NCI-H1092 treated with DMSO at 0.1 percent for 48 hours (cell line): ENCODE measurements at regions not wholly inside any gene's neighbourhood (a gene's known extent, or its start where the extent isn't known, plus 50 kb on each side); places are given as distances from the start of the nearest gene placed in this dataset.
"Not testable (repeated sequence)": the region's sequence is repeated elsewhere in the genome, so short reads cannot be mapped to it uniquely, and the experiment has no call there.

Source experiments
- DNase-seq: peaks from one replicate; lab custom pipeline; 2025; lab: John Stamatoyannopoulos, UW

DNA sequence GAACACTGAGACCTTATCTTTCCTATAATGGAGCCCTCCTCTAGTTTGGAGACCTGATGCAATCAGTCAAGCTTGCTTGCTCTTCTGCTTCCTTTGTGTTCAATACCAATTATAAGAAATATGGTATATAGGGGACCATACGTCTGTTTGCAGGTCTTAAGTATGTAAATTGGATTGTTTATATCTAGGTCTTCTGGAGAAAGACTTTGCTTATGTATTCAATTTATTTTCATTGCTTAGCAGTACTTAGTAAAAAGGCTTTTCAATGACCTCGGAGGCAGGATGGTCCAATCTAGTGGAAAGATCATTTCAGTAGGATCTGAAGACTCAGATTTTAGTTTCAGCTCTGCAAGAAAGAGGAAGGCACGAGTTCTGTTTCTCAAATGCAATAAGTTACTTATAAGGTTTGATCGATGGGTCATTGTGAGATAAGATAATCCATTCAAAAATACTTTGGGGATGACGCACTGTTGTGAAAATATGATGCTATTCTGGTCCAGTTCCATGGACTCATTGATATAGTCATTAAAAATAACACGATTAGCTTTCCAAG, 571.6 kb downstream of the SH2D4B start:
- no peak for DNase-seq

DNA sequence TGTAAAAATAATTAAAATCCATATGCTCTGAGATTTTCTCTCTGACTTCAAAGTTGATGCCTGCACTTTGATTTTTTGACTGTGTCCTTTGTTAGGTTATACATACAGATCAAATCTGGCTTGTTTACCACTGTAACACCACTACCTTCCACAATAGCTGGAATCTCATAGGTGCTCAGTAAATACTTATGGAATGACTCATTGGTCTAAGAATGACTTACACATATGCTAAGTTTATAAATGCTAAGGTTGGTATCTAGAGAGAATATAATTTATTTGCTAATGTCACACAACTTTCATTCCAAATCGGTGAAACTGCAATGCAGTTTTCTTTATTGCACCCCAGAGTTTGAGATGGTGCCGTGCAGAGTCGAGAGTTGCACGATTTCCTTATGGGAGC, 578.5 kb downstream of the SH2D4B start:
- DNase-seq: no peak

DNA sequence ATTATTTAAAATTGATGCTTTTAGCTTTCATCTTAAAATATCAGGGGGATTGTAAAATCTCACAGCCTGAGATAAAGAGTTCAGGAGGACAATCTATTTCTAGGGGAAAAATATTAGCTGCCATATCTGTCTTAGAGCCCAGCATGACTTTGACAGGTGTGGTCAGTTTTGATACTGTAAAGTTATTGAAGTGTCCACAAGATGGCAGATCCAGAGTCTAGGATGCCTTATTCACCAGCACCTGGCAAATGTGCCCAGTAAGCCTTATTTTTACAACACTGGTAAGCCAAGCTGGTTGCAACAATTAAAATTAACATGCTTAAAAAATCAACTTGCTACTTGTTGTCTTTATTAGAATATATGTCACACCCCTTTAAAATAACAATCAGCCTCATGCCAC, 579.3 kb downstream of the SH2D4B start:
- no peak for DNase-seq

DNA sequence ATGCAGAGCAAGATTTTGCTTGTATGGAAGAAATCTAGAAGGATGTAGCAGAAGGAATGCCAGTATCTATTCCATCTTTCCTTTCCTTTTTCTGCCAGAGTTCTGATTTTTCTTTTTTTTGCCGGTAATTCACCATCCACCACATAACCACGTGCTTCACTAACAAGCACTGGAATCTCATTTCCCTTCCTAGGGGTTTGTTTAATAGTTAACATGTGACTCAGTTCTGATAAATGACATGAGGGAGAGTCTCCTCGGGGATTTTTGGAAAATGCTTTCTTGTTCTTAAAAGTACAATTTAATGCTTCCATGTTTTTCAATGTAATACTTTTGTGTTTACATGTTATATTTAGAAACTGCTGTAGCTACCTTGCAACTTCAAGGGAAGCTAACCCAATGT, 590.2 kb downstream of the SH2D4B start:
- no peak for DNase-seq

DNA sequence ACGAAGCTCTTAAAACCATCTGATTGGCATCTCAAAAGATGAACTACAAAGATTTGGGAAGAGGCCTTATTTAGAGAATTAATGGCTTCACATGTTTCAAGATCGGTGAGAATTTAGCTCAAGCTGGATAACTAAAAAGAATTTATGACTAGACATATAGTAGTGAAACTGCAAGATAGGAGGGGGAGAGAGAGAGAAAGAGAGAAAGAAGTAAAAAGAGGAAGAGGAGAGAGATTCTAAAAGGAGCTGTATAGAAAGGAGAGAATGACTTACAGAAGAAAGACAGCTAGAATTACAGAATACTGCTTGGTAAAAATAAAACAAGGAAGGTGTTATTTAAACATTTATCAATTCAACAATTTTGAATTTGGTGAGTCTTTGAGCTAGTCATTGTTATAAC, 592.3 kb downstream of the SH2D4B start:
- no peak for DNase-seq

DNA sequence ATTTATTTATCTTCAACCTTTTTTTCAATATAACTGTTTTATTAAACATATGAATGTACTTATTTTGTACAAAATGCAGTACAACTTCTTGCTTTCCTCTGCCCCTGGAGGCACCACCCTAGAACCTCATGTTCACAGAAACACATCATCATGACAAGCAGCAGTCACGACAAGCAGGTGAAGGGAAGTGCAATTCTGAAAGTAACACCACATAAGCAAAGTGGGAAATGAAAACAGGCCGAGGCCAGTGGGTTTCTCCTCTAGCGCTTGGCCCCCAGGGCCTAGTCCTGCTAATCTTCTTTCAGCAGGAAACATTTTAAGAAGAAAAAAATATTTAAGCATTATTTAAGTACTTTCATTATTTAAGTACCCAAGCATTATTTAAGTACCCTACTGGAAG, 598.1 kb downstream of the SH2D4B start:
- no peak for DNase-seq

DNA sequence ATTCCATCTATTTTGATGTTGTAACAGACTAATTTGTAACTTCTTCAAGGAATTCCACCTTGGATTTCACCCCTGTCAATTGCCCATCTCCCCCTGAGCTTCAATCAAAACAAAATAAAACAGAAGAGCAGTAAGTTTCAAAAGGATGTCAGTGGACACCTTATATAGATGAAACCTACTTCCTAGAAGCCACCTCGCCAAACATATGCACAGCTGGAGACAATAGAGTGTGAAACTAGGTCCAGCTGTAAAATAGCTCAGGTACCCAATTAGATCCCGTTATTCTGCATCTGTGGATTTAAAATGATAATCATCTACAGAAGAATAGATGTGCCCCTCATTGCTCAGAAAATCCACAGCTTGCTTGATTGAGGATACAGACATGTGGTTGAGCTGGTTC, 598.6 kb downstream of the SH2D4B start:
- no peak for DNase-seq

DNA sequence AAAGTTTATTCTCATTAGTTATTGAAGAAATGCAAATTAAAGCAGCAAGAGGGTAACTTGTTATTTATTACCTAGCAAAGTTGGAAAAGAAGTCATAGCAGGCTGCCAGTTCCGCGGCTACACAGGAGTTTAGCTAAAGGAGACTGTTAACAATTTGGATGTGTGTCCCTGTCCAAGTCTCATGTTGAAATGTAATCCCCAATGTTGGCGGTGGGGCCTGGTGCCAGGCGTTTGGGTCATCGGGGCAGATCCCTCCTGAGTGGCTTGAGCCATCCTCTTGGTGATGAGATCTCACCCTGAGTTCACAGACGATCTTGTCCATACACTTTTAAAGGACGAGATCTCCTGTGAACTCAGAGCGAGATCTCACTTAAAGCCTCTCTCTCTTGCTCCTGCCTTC, 608.3 kb downstream of the SH2D4B start:
- DNase-seq: no peak

DNA sequence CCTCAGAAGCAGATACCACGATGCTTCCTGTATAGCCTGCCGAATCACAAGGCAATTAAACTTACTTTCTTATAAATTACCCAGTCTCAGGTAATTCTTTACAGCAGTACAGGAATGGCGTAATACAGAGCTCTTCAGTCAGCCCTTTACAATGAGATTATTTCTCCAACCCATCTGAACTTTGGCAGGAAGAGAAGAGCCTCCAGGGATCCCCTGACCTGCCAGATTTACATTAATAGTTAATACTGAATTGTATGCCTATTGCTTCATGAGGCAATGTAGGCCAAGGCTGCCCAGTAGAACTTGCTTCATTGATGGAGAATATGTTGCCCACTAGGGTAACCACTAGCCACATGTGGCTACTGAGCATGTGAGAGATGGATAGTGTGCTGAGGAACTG, 608.7 kb downstream of the SH2D4B start:
- DNase-seq: no peak

DNA sequence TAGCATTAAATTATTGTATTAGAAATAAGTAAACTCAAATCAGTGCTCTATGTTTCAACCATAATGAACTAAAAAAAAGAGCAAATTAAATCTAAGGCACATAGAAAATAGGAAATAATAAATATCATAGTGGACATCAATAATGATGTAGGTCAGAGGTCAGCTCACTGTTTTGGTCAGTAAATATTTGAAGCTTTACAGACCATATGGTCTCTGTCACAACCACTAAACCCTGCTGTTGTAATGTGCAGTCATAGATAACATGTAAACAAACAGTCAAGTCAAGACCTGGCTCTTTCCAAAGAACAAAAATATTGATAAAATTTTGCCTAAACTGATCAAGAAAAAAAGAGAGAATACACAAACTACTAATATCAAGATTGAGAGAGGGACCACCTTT, 615.0 kb downstream of the SH2D4B start:
- DNase-seq: no peak

DNA sequence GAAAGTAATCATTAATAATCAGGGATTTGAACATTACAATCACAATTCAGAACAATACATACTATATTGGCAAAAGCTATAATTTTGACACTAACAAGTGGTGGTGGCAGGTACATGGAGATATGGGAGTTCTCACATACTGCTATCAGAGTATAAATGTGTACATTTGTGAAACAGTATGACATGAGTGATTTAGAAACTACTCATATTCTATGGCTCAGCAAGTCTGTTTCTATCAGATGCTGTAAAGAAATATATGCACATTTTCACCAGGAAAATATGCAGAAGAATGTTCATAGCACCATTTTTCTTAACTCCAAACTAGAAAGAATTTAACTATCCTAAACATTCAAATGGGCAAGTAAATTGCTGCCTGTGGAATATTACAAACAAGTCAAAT, 620.0 kb downstream of the SH2D4B start:
- no peak for DNase-seq

DNA sequence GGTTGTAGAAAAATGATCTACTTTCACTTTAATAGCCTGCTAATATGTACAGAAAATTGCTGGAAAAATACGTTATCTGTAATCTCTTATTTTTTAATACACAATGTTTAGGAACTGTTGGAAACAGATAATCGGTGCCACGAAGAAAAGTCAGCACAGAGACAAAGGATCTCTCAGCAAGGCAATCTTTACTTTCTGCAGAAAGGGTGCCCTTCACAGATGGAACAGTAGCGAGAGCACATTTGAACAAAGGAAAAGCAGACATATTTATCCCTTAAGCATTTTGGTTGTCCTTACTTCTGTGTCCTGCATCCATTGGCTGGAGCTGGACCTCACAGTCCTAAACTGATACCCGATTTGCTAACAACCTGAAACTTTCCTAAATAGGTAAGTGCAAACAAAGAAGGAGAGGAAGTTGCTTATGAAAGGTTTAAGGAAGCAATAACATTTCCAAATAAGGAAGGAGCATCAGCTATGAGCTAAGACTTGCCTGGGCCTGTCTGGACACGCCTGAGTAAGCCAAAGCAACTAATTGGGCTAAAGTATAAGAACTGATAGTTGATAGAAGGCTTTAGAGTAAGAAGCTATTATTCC, 640.0 kb downstream of the SH2D4B start:
- DNase-seq: no peak

DNA sequence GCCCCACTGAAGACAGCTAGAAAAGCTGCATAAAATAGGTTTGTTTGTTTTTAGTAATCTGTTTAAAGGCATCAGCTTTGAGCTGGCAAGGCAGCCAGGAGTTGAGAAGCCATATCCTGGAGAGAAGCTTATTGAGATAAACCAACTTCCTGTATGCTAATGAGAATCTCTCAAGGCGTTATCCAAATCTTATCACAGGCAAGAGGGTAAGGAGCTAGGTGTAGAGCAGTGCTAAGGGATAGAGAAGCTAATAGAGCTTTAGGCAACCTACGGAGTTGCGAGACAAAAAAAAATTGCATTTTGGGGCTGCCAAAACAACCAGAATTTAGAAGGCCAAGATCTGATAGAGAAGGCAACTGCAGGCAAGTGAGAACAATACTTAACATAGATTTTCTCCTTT, 641.6 kb downstream of the SH2D4B start:
- no peak for DNase-seq

DNA sequence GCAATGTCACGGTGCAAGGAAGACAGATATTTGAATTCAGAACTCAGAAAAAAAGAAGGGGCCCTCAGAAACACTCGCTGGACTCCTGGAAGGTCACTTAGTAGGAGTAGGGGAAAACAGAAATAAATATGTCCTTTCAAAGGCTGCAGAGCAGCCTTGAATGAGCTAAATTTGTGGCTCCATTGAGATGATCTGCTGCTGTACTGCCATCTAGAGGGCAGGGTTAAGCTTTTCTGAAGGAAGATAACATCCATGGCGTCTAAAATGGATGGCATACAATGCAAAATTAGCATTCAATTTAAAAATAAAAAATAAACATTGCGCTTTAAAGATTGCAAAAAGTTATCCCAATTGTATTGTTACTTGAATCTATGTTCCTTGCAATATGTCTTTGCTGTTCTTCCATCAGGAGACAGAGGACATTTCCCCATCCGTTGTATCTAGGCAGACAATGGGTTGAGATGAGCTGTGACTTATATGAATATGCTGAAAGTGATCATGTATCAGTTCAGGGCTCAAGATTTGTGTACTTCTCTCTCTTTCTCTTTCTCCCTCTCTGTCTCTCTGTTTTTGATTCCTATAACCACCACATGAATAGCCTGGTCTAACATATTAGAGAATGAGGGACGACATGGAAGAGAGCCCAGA, 642.2 kb downstream of the SH2D4B start:
- no peak for DNase-seq

DNA sequence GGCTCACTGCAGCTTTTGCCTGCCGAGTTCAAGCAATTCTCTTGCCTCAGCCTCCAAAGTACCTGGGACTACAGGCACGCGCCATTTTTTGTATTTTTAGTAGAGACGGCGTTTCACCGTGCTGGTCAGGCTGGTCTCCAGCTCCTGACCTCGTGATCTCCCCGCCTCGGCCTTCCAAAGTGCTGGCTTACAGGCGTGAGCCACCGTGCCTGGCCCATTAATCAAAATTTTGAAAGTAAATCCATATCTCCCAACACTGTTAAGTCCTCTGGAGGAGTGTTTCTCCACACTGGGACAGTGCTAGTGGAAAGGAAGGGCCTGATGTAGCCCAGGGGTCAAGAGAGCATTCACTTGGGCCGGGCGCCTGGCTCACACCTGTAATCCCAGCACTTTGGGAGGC, 644.6 kb downstream of the SH2D4B start:
- DNase-seq: no peak

DNA sequence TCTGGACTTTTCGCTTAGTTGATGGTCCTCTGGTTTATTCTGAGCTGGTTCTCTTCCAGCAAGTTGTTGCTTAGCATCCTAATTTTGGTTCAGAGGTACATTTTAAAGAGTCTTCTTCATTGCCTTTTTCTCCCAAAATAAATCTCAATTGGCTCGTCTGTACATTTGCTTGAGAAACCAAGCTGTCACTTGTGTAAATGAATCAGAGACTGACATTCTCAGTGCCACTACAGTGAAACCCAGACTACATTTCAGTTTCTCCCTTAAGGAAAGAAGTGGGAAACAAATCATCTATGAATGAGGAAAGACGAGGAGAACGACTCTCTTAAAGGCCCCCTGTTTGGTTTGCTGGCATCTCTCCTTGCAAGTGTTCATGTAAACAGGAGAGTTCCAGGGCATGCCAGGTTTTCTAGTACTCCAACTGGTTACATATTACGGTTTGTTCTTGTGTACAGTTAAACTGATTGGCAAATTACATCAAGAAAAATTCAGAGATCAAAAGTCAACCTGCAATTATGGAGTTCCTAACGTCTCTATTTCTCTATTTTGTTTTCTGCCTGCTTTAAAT, 654.6 kb downstream of the SH2D4B start:
- no peak for DNase-seq

DNA sequence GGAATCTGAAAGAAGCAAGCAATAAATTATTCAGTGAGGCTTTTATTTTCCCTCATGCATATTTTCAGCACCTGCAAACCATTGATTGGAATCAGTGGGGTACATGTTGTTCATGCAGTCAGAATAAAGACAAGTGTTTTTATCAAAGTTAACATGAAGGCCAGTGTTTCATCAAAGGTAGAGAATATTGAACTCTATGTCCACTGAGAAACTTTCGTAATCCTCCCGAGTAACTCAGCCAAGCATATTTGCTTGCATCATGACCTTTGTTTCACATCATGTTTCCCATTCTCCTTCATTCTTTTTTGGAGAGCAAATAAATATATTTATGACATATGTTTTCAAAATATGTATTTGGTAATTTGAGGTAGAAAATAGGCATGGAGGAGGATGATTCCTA, 663.1 kb downstream of the SH2D4B start:
- no peak for DNase-seq

DNA sequence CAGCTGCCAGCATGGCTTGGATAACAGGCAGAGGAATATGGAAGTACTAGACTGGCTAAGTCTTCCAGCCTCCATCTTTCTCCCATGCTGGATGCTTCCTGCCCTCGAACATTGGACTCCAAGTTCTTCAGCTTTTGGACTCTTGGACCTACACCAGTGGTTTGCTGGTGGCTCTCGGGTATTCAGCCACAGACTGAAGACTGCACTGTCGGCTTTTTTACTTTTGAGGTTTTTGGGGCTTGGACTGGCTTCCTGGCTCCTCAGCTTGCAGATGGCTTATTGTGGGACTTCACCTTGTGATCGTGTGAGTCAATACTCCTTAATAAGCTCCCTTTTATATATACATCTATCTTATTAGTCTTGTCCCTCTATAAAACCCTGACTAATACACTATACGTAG, 667.6 kb upstream of the NRG3 start:
- not testable (repeated sequence) for DNase-seq

DNA sequence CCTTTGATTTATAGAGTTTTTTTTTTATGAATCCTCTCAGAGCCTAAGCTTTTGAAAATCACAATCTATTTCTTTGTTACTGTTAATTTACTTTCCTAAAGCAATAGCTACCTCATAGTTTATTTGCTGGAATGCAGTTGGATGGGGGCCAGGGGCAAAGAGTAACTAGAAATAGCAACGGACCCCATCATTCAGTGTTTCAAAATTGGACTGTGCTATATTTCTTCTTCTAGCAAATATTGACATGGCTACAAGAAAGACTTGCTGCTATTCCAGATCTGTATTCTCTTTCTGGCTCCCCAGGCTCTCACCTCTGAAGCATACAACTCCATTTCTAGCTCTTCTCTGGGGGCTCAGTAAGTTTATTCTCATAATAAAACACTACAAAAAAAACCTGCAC, 661.6 kb upstream of the NRG3 start:
- DNase-seq: no peak

DNA sequence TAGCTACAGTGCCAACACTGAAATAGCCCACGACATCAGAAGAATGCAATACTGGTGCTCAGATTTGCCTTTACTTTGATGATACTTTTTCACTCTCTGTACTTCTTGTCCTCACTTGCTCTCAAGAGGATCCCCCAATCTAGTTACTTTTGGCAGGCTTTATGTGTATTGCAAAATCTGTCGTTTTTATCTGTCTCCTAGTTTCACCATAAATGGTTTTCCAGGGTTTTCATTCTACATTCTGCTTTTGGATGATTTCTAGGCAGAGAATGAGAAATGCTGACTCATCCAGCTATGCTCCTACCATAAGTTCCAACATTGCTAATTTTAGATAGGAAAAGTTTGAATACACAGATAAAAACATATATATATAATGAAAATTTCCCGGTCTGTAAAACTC, 659.5 kb upstream of the NRG3 start:
- no peak for DNase-seq

DNA sequence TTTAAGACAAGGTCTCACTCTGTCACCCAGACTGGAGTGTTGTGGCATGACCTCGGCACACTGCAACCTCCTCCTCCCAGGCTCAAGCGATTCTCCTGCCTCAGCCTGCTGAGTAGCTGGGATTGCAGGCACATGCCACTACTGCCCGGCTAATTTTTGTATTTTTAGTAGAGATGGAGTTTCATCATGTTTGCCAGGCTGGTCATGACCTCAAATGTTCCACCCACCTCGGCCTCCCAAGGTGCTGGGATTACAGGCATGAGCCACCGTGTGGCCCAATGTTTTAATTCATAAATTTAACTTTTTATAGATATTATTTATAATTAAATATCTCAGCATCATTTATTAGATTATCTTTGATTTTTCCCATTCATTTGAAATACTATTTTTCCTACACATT, 658.0 kb upstream of the NRG3 start:
- no peak for DNase-seq

DNA sequence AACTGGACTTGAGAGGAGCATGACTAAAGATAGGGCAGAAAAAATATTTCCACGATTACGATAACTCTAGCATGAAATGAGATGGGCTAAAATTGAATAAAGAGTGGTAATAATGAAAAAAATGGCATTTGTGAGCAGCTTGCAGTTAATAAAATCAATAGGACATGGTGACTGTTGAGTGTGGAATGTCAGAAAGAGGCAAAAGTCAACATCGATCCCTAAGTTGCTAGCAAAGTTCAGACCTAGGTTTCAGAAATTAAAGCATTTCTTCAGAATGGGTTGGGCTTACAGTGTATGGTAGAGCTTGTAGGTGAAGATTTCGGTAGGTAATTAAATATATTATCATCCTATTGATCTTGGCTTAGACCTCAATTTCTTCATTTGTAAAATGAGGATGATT, 656.7 kb upstream of the NRG3 start:
- no peak for DNase-seq

DNA sequence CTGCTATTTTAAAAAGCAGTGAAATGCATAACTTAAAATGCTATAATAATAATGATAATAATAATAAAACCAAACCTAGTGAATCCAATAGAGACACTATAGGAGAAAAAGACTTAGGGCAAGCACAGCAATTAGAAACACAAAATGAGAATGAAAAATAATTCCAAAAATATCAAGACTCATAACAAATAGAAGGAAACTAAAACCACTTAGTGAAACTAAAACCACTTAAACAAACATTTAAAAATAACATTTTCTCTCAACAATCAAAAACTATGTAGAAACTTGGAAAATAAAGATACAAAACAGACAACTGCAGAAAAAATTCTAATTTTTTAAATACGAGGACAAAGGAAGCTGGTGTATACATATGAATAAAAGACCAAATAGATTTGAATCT, 655.2 kb upstream of the NRG3 start:
- DNase-seq: no peak

DNA sequence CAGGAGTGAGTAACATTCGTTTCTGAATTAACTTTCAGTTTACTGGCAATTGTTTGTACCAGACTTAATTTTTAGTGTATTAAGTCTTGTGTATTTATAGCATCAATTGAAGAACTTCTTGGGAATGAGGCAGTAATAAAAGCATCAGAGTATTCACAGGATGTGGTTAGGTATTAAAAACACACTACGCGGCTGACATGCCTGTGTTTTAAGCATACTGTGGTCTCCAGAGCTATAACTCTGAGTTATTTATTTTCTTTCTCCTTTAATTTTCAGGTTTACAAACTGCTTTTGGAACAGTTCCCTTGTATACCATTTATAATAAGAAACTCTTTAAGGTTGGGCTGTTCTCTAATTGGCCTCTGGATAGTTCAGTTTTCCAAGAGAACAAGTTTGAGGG, 626.1 kb upstream of the NRG3 start:
- no peak for DNase-seq
